MCF 10A (cell line): ENCODE measurements at regions not wholly inside any gene's neighbourhood (a gene's known extent, or its start where the extent isn't known, plus 50 kb on each side); places are given as distances from the start of the nearest gene placed in this dataset.
"Not testable (repeated sequence)": the region's sequence is repeated elsewhere in the genome, so short reads cannot be mapped to it uniquely, and the experiment has no call there.

Experiments
- BruUV-seq: library from RNA; stranded (reverse); fragments of 400-500 nt; replicated peaks from 2 replicates; lab custom pipeline; 2021; lab: Mats Ljungman, UMichigan
- CTCF ChIA-PET: fragments of 300-600 bp; sonication (Branson Sonifier 250); formaldehyde crosslinking; extraction: SDS; loops from one replicate; lab custom pipeline; 2021; ENCODE audit warnings: antibody characterized with exemption, inconsistent platforms; lab: Yijun Ruan, JAX
- POLR2A ChIA-PET: fragments of 300-600, 350-650 bp; sonication (Branson Sonifier 250); formaldehyde crosslinking; extraction: SDS; loops from one replicate; lab custom pipeline; 2020; ENCODE audit warnings: antibody characterized with exemption, inconsistent platforms; lab: Yijun Ruan, JAX
- DNase-seq: peaks from one replicate; pipeline ENCODE4 v3.0.0-alpha.2; 2018; ENCODE audit not compliant: unreplicated experiment
- H3K27ac Mint-ChIP-seq: one replicate; pipeline ENCODE4 v1.8.0; 2022; ENCODE audit warnings: mild to moderate bottlenecking, low read depth, mixed read lengths; ENCODE audit not compliant: unreplicated experiment
- H3K27me3 Mint-ChIP-seq: one replicate; pipeline ENCODE4 v1.8.0; 2022; ENCODE audit warnings: mixed read lengths; ENCODE audit not compliant: insufficient read depth, unreplicated experiment
- H3K36me3 Mint-ChIP-seq: one replicate; pipeline ENCODE4 v1.8.0; 2022; ENCODE audit warnings: mild to moderate bottlenecking, moderate library complexity, mixed read lengths; ENCODE audit not compliant: insufficient read depth, unreplicated experiment
- H3K4me1 Mint-ChIP-seq: one replicate; pipeline ENCODE4 v1.8.0; 2022; ENCODE audit warnings: mixed read lengths; ENCODE audit not compliant: insufficient read depth, unreplicated experiment
- H3K4me3 Mint-ChIP-seq: one replicate; pipeline ENCODE4 v1.8.0; 2022; ENCODE audit warnings: mild to moderate bottlenecking, moderate library complexity, mixed read lengths; ENCODE audit not compliant: unreplicated experiment
- H3K9me3 Mint-ChIP-seq: one replicate; pipeline ENCODE4 v1.8.0; 2022; ENCODE audit warnings: mixed read lengths; ENCODE audit not compliant: unreplicated experiment
- intact Hi-C: fragments of 100-400 bp; cut with micrococcal nuclease; formaldehyde crosslinking; loops from 2 replicates; pipeline ENCODE4 v1.14.1; 2022
- TF ChIP-seq, protein P1 (sequence below): fragments of 200-600 bp; IDR thresholded peaks from one replicate; pipeline ENCODE4 v1.8.0; 2022; ENCODE audit warnings: antibody characterized with exemption, mild to moderate bottlenecking; ENCODE audit not compliant: unreplicated experiment

DNA sequence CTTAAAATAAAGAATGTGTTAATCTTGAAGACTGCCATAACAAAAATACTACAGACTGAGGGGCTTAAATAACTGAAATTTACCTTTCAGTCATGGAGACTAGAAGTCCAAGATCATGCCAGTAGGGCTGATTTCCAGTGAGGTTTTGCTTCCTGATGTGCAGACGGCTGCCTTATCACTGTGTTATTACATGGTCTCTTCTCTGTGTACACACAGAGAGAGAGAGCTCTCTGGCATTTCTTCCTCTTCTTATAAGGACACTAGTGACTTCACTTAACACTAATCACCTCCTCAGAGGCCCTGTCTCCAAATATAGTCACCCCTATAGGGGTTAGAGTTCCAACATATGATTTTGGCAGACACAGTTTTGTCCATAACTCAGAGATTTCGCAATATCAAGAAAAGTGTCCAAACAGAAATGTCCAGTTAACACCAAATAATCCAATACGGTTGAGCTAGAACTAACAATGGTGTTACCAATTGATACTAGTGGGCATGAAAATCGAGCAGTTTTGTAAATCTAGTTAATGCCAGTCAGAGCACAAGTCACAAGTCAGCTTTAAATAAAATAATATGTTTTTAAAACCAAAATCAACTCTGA is 399.8 kb downstream of the ADCYAP1 start:
- ChIA-PET CTCF (interaction anchor here (0.7 kb wide), 1 partner anchor 108 kb away, joined by 3 read pairs; no protein-coding TSS in a partner anchor), POLR2A (no interaction called here)
- no TSS peak for BruUV-seq
- DNase-seq: no peak
- no peaks in the 10 kb centered on the region for H3K27me3 Mint-ChIP-seq
- no peaks in the 10 kb centered on the region for H3K36me3 Mint-ChIP-seq
- peaks cover 9% of the 10 kb centered on the region for H3K9me3 Mint-ChIP-seq
- intact Hi-C loops: no loop called here
- no peaks in the 10 kb centered on the region for H3K4me1 Mint-ChIP-seq
- H3K27ac Mint-ChIP-seq: no peak overlapping the region
- no peak overlapping the region for H3K4me3 Mint-ChIP-seq
- TF ChIP-seq, protein P1, sequence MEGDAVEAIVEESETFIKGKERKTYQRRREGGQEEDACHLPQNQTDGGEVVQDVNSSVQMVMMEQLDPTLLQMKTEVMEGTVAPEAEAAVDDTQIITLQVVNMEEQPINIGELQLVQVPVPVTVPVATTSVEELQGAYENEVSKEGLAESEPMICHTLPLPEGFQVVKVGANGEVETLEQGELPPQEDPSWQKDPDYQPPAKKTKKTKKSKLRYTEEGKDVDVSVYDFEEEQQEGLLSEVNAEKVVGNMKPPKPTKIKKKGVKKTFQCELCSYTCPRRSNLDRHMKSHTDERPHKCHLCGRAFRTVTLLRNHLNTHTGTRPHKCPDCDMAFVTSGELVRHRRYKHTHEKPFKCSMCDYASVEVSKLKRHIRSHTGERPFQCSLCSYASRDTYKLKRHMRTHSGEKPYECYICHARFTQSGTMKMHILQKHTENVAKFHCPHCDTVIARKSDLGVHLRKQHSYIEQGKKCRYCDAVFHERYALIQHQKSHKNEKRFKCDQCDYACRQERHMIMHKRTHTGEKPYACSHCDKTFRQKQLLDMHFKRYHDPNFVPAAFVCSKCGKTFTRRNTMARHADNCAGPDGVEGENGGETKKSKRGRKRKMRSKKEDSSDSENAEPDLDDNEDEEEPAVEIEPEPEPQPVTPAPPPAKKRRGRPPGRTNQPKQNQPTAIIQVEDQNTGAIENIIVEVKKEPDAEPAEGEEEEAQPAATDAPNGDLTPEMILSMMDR: no peak

DNA sequence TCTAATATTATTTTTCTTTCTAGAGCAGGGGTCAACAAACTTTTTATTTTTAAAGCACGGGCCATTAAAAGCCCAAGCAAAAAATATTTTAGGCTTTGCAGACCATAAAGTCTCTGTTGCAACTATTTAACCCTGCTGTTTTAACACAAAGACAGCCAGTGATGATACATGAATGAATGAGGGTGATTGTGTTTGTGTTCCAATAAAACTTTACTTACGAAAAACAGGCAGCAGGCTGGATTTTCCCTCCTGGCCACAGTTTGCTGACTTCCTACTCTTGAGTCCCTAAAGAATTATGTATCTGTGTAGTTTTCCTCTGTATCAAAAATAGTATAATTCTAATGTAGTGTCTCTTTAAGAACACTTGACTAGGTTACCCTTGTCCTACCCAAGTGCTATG is 402.0 kb downstream of the ADCYAP1 start:
- BruUV-seq: no TSS peak
- ChIA-PET CTCF (no interaction called here), POLR2A (no interaction called here)
- no peak for DNase-seq
- TF ChIP-seq, protein P1: no peak
- Mint-ChIP-seq H3K27ac (no peak overlapping the region), H3K4me3 (no peak overlapping the region), H3K27me3 (no peaks in the 10 kb centered on the region), H3K36me3 (no peaks in the 10 kb centered on the region), H3K9me3 (peaks cover 9% of the 10 kb centered on the region), H3K4me1 (no peaks in the 10 kb centered on the region)
- intact Hi-C loops: no loop called here

DNA sequence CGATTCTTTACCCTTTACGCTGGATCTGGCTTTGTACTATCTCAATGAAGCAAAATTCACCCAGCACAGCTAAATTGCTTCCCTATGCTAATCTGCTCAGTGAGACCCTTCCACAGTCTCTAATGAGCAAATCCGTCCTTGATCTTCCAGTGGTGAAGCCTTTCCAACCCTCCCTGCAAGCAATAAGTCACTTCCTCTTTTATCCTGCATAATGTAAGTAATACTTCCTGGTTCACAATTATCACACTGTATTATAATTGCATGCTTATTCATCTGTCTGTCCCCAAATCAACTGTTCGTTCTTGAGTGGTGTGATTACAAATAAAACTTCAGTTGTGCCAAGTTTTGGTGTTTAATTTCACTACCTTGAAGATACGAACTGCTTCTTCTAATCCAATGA is 404.0 kb downstream of the ADCYAP1 start:
- Mint-ChIP-seq H3K4me1 (no peaks in the 10 kb centered on the region), H3K27ac (no peak overlapping the region), H3K4me3 (no peak overlapping the region), H3K36me3 (no peaks in the 10 kb centered on the region), H3K27me3 (no peaks in the 10 kb centered on the region), H3K9me3 (peaks cover 9% of the 10 kb centered on the region)
- no peak for DNase-seq
- ChIA-PET CTCF (no interaction called here), POLR2A (no interaction called here)
- intact Hi-C loops: no loop called here
- TF ChIP-seq, protein P1: no peak
- BruUV-seq: no TSS peak

DNA sequence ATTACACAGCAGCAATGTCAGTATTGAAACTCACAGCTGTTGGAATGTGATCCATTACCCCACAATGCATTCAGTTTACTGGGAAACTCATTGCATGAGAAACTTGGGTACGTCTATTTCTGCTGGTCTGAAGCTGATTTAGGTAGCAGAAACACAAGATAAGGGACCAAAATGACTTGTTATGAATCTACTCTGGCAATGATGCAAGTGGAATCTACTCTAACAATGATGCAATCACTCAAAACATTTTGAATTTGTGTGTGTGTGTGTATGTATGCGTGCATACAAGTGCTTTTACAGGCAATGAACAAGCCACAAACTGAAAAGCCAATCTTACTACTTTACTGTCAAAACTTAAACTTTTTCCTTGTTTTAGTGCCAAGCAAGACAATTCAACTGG is 406.7 kb downstream of the ADCYAP1 start:
- CTCF ChIA-PET: no interaction called here
- H3K9me3 Mint-ChIP-seq: peaks cover 17% of the 10 kb centered on the region

DNA sequence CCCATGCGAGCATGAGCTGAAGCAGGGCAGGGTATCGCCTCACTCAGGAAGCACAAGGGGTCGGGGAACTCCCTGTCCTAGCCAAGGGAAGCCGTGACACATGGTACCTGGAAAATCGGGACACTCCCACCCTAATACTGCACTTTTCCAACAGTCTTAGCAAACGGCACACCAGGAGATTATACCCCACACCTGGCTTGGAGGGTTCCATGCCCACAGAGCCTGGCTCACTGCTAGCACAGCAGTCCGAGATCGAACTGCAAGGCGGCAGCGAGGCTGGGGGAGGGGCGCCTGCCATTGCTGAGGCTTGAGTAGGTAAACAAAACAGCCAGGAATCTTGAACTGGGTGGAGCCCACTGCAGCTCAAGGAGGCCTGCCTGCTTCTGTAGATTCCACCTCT is 430.7 kb downstream of the ADCYAP1 start:
- intact Hi-C loops, H3K4me3 Mint-ChIP-seq, CTCF ChIA-PET, H3K36me3 Mint-ChIP-seq, BruUV-seq, H3K27ac Mint-ChIP-seq, DNase-seq, H3K27me3 Mint-ChIP-seq, H3K4me1 Mint-ChIP-seq, POLR2A ChIA-PET: not testable (repeated sequence)
- H3K9me3 Mint-ChIP-seq: peaks cover 24% of the 10 kb centered on the region

More for the DNA sequence above, 406.7 kb downstream of the ADCYAP1 start:
- Mint-ChIP-seq H3K27me3 (no peaks in the 10 kb centered on the region), H3K4me3 (no peak overlapping the region), H3K27ac (no peak overlapping the region), H3K36me3 (no peaks in the 10 kb centered on the region), H3K4me1 (no peaks in the 10 kb centered on the region)
- BruUV-seq: no TSS peak
- POLR2A ChIA-PET: no interaction called here
- DNase-seq: no peak
- intact Hi-C loops: no loop called here
- TF ChIP-seq, protein P1: no peak
